ENCODE measurements at regions not wholly inside any gene's neighbourhood (a gene's known extent, or its start where the extent isn't known, plus 50 kb on each side); places are given as distances from the start of the nearest gene placed in this dataset.

DNA sequence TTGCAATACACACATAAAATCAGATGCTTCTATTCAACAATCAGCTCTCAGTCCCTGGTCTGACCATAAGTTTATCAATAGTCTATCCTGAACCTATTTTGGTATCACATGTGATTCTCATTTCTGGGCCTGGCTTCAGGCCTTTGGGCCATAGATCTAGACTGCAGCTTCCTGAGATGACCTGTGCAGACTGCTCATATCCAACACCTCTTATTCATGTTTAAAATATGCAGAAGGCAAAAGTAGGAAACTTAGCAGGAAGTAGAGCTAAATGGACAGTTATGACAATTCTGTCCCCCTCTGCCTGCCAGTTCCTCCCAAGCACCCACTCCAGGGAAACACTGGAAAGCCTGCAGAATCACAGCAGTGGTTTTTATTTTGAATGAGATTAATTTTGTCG lies 53.3 kb downstream of the C7orf25 start:
- no peak overlapping the region for H3K23ac ChIP-seq (ENCODE audit: insufficient read length, low read depth, low read length)
- no peak overlapping the region for H4K8ac ChIP-seq (replicated peaks; ENCODE audit: insufficient read length, low read depth, low read length)
- no peak overlapping the region for H2BK12ac ChIP-seq (ENCODE audit: insufficient read length, low read depth, low read length)
- TF ChIP-seq, protein P1, sequence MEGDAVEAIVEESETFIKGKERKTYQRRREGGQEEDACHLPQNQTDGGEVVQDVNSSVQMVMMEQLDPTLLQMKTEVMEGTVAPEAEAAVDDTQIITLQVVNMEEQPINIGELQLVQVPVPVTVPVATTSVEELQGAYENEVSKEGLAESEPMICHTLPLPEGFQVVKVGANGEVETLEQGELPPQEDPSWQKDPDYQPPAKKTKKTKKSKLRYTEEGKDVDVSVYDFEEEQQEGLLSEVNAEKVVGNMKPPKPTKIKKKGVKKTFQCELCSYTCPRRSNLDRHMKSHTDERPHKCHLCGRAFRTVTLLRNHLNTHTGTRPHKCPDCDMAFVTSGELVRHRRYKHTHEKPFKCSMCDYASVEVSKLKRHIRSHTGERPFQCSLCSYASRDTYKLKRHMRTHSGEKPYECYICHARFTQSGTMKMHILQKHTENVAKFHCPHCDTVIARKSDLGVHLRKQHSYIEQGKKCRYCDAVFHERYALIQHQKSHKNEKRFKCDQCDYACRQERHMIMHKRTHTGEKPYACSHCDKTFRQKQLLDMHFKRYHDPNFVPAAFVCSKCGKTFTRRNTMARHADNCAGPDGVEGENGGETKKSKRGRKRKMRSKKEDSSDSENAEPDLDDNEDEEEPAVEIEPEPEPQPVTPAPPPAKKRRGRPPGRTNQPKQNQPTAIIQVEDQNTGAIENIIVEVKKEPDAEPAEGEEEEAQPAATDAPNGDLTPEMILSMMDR (conservative IDR thresholded peaks at IDR 0.05): no peak
- H3K56ac ChIP-seq (ENCODE audit: insufficient read length, low read depth, low read length): no peak overlapping the region
- H3K27ac Mint-ChIP-seq: no peak overlapping the region
- H3K18ac ChIP-seq (ENCODE audit: insufficient read length, low read depth, low read length): no peak overlapping the region
- no peaks in the 10 kb centered on the region for H3K4me1 ChIP-seq (ENCODE audit: insufficient read depth, low read length)
- H3K9me3 Mint-ChIP-seq: peaks cover 23 to 35% of the 10 kb centered on the region in 2 experiments
- no peak overlapping the region for H3K14ac ChIP-seq (ENCODE audit: insufficient read depth, low read length)
- H2AFZ ChIP-seq (ENCODE audit: low read length): no peak overlapping the region
- H3K4me1 Mint-ChIP-seq: peaks cover 7 to 19% of the 10 kb centered on the region in 2 experiments
- H2BK120ac ChIP-seq (ENCODE audit: low read depth, low read length, poor library complexity, severe bottlenecking): no peak overlapping the region
- H3T11ph ChIP-seq (ENCODE audit: low read length): no peak overlapping the region
- no peak overlapping the region for H4K5ac ChIP-seq (ENCODE audit: insufficient read length, low read depth, low read length)
- H2AK5ac ChIP-seq (ENCODE audit: insufficient read length, low read length): no peak overlapping the region
- no peak overlapping the region for H2BK20ac ChIP-seq (ENCODE audit: low read depth, low read length, poor library complexity, severe bottlenecking)
- no peak overlapping the region for H3K27ac ChIP-seq (ENCODE audit: insufficient read length, low read depth, low read length)
- no peak for DNase-seq
- peaks cover 7 to 38% (median 13%) of the 10 kb centered on the region in 3 experiments for H3K36me3 Mint-ChIP-seq (ENCODE audit: insufficient read depth in 1 of 3, low read depth in 3 of 3)
- H3K27me3 ChIP-seq (ENCODE audit: insufficient read depth, low read length): no peaks in the 10 kb centered on the region
- no peak overlapping the region for H3K9ac ChIP-seq (ENCODE audit: extremely low read depth, insufficient read length, low read length)
- H3K4ac ChIP-seq (ENCODE audit: low read depth, low read length): no peak overlapping the region
- H3K23me2 ChIP-seq (ENCODE audit: insufficient read length, low read depth, low read length, poor library complexity, severe bottlenecking): no peaks in the 10 kb centered on the region
- H3K79me1 ChIP-seq (ENCODE audit: insufficient read depth, low read depth, low read length, poor library complexity, severe bottlenecking): no peaks in the 10 kb centered on the region
- no peaks in the 10 kb centered on the region for H3K9me3 ChIP-seq (ENCODE audit: control insufficient read depth, low read depth, low read length)
- H3K27me3 Mint-ChIP-seq (ENCODE audit: low read depth): peaks cover 6% of the 10 kb centered on the region
- H3K4me2 ChIP-seq (ENCODE audit: insufficient read depth, insufficient read length, low read length): no peak overlapping the region
- H2BK5ac ChIP-seq (ENCODE audit: insufficient read length, low read length): no peak overlapping the region
- no peak overlapping the region for H3K4me3 Mint-ChIP-seq
- H4K20me1 ChIP-seq (ENCODE audit: control insufficient read depth, insufficient read depth, insufficient read length): no peaks in the 10 kb centered on the region
- no peaks in the 10 kb centered on the region for H3K79me2 ChIP-seq (ENCODE audit: insufficient read depth, low read length)
- no peak overlapping the region for H4K91ac ChIP-seq (ENCODE audit: insufficient read length, low read depth, low read length)
- H2BK15ac ChIP-seq (ENCODE audit: low read depth, low read length): no peak overlapping the region
- WGBS (ENCODE audit: extremely low coverage, insufficient read length, low lambda C conversion rate): no CpG with 5 or more reads among the region's 1 CpG
